HG02798 (cell line): ENCODE measurements at regions not wholly inside any gene's neighbourhood (a gene's known extent, or its start where the extent isn't known, plus 50 kb on each side); places are given as distances from the start of the nearest gene placed in this dataset.

ENCODE experiments used
- ATAC-seq: cut with Tn5 transposase; IDR thresholded peaks from one replicate; pipeline ENCODE4 v1.9.1; 2021; ENCODE audit warnings: mild to moderate bottlenecking; ENCODE audit not compliant: unreplicated experiment, poor library complexity

DNA sequence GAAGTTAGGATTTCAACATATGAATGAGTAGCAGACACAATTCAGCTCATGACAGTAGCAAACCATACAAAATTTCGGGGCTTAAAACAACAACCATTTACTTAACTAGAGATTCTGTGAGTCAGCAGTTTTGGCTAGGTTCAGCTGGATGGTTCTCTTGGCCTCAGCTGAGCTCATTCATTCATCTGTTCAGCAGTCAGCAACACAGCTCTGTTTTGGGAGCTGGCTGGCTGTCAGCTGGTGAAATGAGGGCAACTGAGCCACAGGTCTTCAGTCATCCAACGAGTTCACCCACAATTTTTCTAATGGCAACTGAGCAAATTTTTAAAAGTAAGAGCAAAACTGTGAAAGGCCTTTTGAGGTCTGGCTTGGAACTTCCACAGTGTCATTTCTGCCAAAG lies 2005.1 kb upstream of the AGA start:
- ATAC-seq = no peak

DNA sequence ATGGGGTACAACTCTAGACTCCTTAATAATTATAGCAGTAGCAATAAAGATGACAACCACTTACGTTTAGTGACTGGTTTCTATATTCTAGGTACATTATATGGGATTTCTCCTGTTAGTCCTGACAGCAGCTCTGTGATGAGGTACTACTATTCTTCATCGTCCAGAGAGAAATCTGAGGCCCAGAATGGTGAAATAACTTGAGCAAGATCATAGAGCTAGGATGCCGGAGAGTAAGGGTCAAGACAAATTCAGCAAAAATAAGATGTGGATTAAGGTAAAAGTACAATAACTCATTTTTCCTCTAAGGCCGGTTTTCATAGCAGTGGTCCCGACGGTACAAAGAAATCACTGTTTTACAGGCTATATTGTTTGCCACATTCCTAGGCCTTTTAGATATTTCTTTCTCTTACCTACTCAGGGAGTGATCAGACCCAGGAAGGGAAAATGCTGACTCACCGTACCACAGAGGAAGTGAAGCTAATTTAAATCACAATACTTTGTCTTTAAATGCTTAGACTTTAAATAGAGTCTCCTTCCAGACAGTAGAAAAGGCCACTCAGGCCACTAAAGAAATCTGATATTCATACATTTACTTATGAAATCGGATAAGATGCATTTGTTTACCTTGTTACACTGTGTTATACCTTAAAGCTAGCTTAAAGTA lies 2023.0 kb upstream of the AGA start:
- no peak for ATAC-seq

DNA sequence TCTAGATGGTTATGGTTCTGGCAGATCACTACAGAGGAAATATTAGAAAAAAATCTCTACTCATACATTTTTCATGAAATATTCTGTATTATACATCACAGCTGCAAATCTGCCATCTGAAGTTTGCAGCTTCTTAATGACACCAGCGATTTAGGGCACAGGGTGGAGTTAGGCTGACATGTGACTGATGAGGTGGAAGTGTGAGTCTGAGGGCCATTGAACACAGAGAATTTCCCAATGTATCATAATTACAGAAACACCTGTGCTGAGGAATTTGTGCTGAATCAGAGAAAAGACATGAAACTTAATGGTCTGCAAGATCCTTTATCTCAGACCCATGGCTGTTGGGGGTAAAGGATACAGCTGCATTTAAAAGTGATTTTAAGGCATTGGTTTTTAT lies 2025.6 kb upstream of the AGA start:
- ATAC-seq = no peak

DNA sequence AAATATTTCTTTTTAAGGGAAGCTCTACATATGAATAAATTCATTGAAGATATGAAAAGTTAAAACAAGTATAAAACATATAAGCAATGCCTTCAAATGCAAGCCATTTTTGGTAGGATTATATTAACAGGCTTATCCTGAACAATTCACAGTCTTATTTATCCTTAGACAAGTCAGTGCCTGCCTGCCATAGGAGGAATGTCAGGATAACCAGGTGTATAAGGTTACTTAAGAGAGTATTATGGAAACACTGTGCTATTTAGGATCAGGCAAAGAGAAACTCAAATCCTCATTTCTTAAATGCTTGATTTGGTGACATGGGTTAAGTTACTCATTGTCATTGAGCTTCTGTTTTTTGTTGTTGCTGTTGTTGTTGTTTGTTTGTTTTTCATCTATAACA lies 2029.9 kb upstream of the AGA start:
- ATAC-seq = no peak

- no peak for ATAC-seq
Measured at GRCh38 chr4:179478608-179479007, 2036.4 kb upstream of the AGA start.

DNA sequence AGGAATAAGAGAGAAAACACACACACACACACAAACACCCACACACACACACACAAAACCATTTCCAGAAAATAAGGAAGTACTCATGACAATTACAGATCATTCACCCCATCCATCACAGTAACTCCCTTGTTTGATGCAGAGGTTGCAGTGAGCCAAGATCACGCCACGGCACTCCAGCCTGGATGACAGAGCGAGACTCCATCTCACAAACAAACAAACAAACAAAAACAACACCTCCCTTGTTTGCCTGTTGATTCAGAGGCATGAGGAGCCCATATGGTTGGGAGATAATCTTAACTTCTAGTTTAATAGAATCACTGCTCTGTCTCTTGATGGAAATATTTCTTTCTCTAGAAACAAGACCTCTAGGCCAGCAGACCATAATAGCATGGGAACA lies 2043.5 kb upstream of the AGA start:
- no peak for ATAC-seq

DNA sequence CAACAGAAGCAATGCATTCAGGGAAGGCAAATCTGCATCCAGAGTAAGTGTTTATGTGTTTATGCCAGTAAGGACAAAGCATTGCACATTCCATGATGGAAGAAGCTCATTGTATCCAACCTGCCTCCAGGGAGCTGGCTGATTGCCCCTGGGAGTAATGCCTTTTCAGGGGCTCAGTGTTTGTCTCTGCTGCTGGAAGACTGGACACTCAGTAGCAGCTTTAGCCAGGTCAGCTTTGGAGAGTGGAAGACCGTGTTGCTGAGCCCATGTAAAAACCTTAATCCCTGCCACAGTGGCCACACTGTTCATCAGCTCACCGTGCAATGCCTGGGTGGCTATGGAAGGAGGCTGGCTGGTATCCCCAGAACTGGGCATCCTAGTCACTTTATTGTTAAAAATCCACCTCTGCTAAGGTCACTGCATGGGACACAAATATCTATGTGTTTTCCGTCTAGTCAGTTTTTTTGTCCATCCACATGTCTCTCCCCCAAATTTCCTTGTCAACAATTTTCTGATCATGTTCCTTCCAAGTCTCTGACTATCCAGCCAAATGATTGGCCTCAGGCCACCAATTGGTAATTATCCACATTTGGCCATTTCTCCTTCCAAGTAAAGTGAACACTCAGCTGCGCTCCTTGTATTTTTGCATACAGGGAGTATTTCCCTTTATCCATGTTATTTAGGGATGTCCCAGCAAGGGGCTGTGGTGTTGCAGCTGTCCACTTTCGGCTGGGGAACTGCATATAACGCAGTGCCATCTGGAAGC lies 2044.5 kb upstream of the AGA start:
- ATAC-seq = no peak

- ATAC-seq = no peak
Measured at GRCh38 chr4:179492260-179493080, 2050.2 kb upstream of the AGA start.

DNA sequence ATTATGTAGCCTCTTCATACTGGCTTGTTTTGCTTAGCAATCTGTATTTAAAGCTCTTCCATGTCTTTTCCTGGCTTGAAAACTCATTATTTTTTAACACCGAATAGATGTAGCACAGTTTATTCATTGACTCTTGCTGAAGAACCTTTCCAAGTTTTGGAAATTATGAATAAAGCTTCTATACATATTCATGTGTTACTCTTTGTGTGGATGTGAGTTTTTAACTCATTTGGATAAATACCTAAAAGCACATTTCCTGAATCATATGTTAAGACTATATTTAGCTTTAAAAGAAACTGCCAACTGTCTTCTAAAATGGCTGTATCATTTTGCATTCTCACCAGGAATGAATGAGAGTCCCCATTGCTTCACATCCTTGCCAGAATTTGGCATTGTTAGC lies 2061.7 kb upstream of the AGA start:
- ATAC-seq = no peak

DNA sequence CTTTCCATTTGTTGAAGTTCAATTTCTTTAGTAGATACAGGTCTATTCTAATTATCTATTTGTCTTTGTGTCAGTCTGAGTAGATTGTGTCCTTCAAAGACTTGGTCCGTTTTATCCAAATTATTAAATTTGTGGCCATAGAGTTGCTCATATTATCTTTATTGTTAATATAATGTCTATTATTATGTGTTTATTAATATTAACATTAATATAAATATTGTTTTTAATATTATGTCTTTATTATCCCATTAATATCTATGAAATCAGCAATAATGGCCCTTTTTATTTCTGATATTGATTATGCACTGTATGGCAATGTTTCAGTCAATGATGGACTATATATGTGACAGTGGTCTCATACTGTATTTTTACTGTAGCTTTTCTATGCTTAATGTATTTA lies 2067.3 kb upstream of the AGA start:
- no peak for ATAC-seq

DNA sequence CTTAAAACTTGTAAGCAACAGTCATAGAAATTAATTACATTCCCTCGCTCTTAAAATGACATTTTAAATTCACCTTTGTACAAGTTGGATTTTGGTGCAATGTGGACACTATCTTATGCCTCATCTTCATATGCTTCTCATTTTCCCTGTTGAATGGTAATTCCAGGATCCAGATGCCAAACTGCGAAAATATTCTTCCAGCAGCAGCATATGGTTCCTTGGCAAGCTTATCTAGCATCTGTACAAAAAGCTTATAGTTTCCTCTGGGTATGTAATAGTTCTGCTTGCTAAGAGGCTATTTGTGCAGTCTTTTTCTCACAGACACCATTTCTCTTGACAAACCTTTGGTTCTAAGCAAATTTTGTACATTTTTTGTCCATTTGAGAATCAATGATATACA lies 2079.7 kb upstream of the AGA start:
- no peak for ATAC-seq

- no peak for ATAC-seq
Measured at GRCh38 chr4:179530958-179531357, 2088.7 kb upstream of the AGA start.

- ATAC-seq = no peak
Measured at GRCh38 chr4:179536694-179537093, 2094.5 kb upstream of the AGA start.

DNA sequence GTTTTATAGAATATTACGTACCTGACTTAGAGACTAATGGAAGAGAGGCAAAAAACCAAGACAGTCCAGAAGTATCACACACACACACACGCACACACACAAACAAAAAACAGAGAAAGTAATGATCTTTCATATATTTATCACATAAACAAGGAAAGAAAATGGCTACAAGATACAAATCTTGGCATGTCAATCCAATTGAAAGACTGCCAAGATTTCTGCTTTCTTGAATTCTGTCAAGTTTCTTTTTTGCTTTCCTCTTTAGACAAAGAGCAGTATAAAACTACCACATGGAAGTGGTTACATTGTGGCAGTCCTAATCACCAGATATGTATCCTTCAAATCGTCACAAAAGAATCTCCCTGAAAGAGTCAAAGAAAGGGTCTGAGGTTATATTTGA lies 2097.4 kb upstream of the AGA start:
- ATAC-seq = no peak

DNA sequence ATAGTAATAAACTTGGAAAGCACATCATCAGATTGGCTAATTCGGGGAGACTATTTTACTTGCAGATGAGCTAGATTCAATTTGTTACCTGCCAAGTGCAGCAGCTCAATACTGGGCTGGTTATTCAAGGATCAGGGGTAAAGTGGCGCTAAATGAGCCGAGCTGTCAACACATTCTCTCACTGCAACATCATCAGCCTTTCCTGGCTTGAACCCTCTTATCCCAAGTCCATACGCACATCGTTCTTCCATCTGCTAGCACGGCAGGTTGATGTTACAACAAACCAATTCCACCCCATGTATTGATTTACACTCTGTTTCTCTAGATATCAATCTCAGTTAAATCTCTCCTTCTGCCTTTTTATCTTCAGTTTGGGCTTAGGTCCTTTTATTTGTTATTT lies 2101.5 kb upstream of the AGA start:
- ATAC-seq = no peak

DNA sequence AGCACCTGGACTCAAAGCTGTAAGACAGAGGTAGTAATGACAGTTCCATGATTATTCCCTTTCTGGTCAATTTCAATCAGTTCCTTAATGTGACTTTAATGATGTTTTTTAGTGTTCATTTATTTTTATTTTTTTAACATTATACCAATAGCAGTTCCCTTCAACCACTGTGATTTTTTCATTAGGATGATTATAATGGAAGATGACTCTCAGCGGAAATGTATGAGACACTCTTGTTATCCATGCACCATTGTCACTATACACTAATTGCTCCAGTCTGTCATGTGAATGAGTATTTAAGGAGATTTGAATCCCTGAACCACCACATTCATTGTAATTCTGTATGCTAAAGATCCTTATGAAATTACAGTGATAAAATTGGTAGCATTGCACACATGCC lies 2102.3 kb upstream of the AGA start:
- no peak for ATAC-seq

- no peak for ATAC-seq
Measured at GRCh38 chr4:179552131-179552530, 2109.9 kb upstream of the AGA start.

DNA sequence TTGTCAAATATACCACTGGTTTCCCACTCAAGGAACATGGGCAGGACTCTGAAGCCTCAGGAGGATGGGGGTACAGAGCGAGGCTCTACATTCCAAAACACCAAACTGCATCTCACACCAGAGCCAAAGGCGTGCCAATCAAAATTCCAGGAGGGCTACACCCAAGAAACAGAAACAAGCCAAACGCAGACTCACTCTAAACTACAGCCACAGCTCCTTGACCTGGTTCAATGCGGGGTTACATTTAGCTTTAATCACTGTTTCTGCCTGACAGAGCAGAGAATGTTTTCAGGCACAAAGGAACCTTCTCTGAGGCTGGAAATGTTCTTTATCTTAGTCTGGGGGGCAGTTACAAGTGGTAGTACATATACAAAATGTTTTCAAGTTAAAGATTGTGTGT lies 2121.5 kb upstream of the AGA start:
- ATAC-seq = no peak

- no peak for ATAC-seq
Measured at GRCh38 chr4:179569549-179569948, 2127.3 kb upstream of the AGA start.

DNA sequence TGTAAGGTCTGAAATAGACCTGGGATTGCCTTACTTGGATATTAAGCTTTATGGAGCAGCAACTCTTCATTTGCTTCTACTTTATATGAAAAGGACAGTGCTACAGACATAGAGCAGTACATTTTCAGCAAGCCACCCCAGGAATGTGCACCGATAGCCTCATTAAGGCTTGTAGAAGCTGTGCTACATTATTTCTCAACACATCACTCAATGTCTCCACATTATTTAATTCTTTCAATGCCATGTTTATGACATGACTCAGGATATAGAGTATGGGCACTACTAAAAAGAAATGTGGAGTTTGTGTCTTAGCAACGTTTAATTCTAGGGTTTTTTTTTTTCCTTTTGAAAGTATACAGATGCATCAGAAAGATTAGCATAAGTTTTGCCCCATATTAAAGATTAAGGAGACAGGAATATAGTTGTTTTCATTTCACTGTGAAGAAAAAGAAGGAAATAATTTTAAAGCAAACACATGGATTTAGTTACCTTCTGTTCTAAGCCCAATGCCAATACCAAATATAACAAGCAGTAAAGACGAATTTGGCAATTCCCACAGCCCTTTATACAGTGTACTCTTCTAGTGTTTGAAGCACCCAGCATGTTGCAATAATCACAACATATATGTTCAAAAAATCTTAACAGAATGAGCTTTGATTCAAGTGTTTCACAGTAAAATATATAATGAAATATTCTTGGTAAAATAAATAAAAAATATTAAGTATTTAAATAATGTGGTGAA lies 2140.1 kb upstream of the AGA start:
- ATAC-seq = no peak

DNA sequence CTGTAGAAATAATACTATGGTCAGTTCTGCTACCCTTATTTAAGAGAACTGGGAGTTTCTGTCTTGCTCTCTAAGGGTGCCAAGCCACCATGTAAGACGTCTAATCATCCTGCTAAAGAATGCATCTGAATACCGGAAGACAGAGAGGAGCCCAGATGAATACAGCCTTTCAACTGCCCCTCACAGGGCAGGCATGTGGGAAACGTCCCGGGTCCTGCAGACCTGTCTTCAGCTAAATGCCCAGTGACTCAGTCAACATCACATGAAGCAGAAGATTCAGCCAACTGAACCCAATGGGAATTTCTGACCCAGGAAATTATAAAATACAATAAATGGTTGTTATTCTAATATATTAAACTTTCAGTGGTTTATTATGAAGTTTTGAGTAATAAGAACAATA lies 2141.0 kb upstream of the AGA start:
- no peak for ATAC-seq
